K562 (cell line): ENCODE measurements at regions not wholly inside any gene's neighbourhood (a gene's known extent, or its start where the extent isn't known, plus 50 kb on each side); places are given as distances from the start of the nearest gene placed in this dataset.

Experiments used
- ATAC-seq: fragments of 200-7000 bp; cut with Tn5 transposase; 3 replicates; pipeline ENCODE4 v1.9.1; 2020; ENCODE audit warnings: moderate library complexity
- BruUV-seq: library from RNA; stranded (reverse); fragments of 400-500 nt; replicated peaks from 2 replicates; lab custom pipeline; 2021; lab: Mats Ljungman, UMichigan
- CTCF ChIA-PET: fragments of 300-600 bp; formaldehyde crosslinking; extraction: SDS; loops from one replicate; lab custom pipeline; 2021; ENCODE audit warnings: low intra/inter-chr PET ratio; lab: Yijun Ruan, JAX
- POLR2A ChIA-PET: fragments of 300-600, 350-650 bp; sonication (Branson Sonifier 250); formaldehyde crosslinking; extraction: SDS; loops from one replicate; lab custom pipeline; 2021; ENCODE audit warnings: antibody characterized with exemption, inconsistent platforms; lab: Yijun Ruan, JAX
- DNase-seq, 4 experiments: peaks; one replicate each; pipeline versions ENCODE4 v3.0.0 to v3.0.0-alpha.2; 2011 to 2018; ENCODE audit warnings: low spot score in 3 of 4, mixed read lengths in 3 of 4; ENCODE audit errors: extremely low read depth in 1 of 4
- FAIRE-seq: peaks from 2 replicates; lab custom pipeline; 2011; peaks lifted over from hg19 to GRCh38; lab: Jason Lieb, UNC
- H2AFZ ChIP-seq: 2 replicates; pipeline ENCODE4 v1.6.0; 2011; ENCODE audit warnings: low read depth, low read length, control low read depth, inconsistent platforms
- H3K27ac ChIP-seq: fragments of 200-600 bp; 3 replicates; pipeline ENCODE4 v1.8.0; 2011; ENCODE audit warnings: low read depth, mild to moderate bottlenecking, control low read depth, inconsistent platforms, low read length, moderate library complexity, mixed read lengths; ENCODE audit errors: extremely low read depth
- H3K27me3 ChIP-seq, 2 experiments: fragments of 300-600 bp in 1 of 2; 2 replicates in 1 of 2; 3 replicates in 1 of 2; pipeline versions ENCODE4 v1.6.0 to v1.8.0; 2011; ENCODE audit warnings: inconsistent platforms in 2 of 2, low read length in 2 of 2, mild to moderate bottlenecking in 1 of 2, mixed read lengths in 1 of 2, moderate library complexity in 1 of 2; ENCODE audit not compliant: control insufficient read depth in 2 of 2, insufficient read depth in 2 of 2
- H3K36me3 ChIP-seq: fragments of 300-600 bp; 3 replicates; pipeline ENCODE4 v1.8.0; 2011; ENCODE audit warnings: mild to moderate bottlenecking, low read length, inconsistent platforms; ENCODE audit not compliant: control insufficient read depth, insufficient read depth
- H3K4me1 ChIP-seq, 2 experiments: fragments of 200-600 bp in 1 of 2; replicated peaks in 1 of 2; 2 replicates in 1 of 2; 3 replicates in 1 of 2; pipeline versions ENCODE4 v1.5.1 to v1.8.0; 2011; ENCODE audit warnings: inconsistent platforms in 2 of 2, low read length in 2 of 2, mild to moderate bottlenecking in 1 of 2, mixed read lengths in 1 of 2, moderate library complexity in 1 of 2; ENCODE audit not compliant: control insufficient read depth in 2 of 2, insufficient read depth in 2 of 2
- H3K4me2 ChIP-seq: 2 replicates; pipeline ENCODE4 v1.6.1; 2011; ENCODE audit warnings: low read length, control low read depth, inconsistent platforms, mixed read lengths; ENCODE audit not compliant: insufficient read depth
- H3K4me3 ChIP-seq: fragments of 200-600 bp; sonication (generic), shearing (Covaris generic); 2 replicates; pipeline ENCODE4 v1.5.1; 2016; ENCODE audit warnings: control low read depth, inconsistent platforms
- H3K79me2 ChIP-seq: fragments of 200-600 bp; 3 replicates; pipeline ENCODE4 v1.8.0; 2011; ENCODE audit warnings: low read length, inconsistent platforms; ENCODE audit not compliant: control insufficient read depth, insufficient read depth
- H3K9ac ChIP-seq, 2 experiments: 2 replicates each; pipeline versions ENCODE4 v1.6.0 to v1.6.1; 2011; ENCODE audit warnings: low read depth in 2 of 2, low read length in 2 of 2, control low read depth in 1 of 2, inconsistent platforms in 1 of 2, mild to moderate bottlenecking in 1 of 2, mixed read lengths in 1 of 2; ENCODE audit not compliant: insufficient read depth in 1 of 2
- H3K9me1 ChIP-seq: one replicate; pipeline ENCODE4 v1.6.0; 2011; ENCODE audit warnings: inconsistent platforms, mild to moderate bottlenecking, low read length, moderate library complexity; ENCODE audit not compliant: control insufficient read depth, insufficient read depth
- H3K9me3 ChIP-seq: replicated peaks from 2 replicates; pipeline ENCODE4 v1.5.1; 2011; ENCODE audit warnings: low read depth, low read length, inconsistent platforms; ENCODE audit not compliant: control insufficient read depth, insufficient read depth
- H4K20me1 ChIP-seq: replicated peaks from 2 replicates; pipeline ENCODE4 v1.6.1; 2011; ENCODE audit warnings: low read length, inconsistent platforms, mixed read lengths; ENCODE audit not compliant: control insufficient read depth, insufficient read depth
- ARID2 ChIP-seq: fragments of 450-650 bp; IDR thresholded peaks from 2 replicates; pipeline ENCODE4 v1.6.1; 2017; ENCODE audit warnings: antibody characterized with exemption, mild to moderate bottlenecking
- BRD4 ChIP-seq: fragments of 200-600 bp; sonication (generic); IDR thresholded peaks from 2 replicates; pipeline ENCODE4 v1.6.1; 2017; ENCODE audit warnings: inconsistent platforms
- CREBBP ChIP-seq: IDR thresholded peaks from one replicate; pipeline ENCODE4 v1.6.1; 2012; ENCODE audit warnings: low read depth, mild to moderate bottlenecking, control low read depth, inconsistent platforms, low read length
- GTF2A2 ChIP-seq: IDR thresholded peaks from 2 replicates; pipeline ENCODE4 v1.6.1; 2016; ENCODE audit warnings: mild to moderate bottlenecking, missing genetic modification characterization, missing compliant biosample characterization
- HMBOX1 ChIP-seq: sonication (generic); IDR thresholded peaks from 2 replicates; pipeline ENCODE4 v1.6.1; 2016
- HMGN3 ChIP-seq: IDR thresholded peaks from 2 replicates; pipeline ENCODE4 v1.6.1; 2011; ENCODE audit warnings: borderline replicate concordance, low read depth, mild to moderate bottlenecking, mixed read lengths, low read length; ENCODE audit not compliant: insufficient read length; ENCODE audit errors: extremely low read depth
- MXI1 ChIP-seq: IDR thresholded peaks from 2 replicates; pipeline ENCODE4 v1.6.1; 2011; ENCODE audit warnings: low read depth, mild to moderate bottlenecking, improper control_type of control experiment, low read length
- PCBP2 ChIP-seq: fragments of 200-400 bp; formaldehyde crosslinking; IDR thresholded peaks from 2 replicates; pipeline ENCODE4 v1.6.1; 2018; ENCODE audit warnings: low read length, low read depth, mild to moderate bottlenecking, moderate library complexity; ENCODE audit not compliant: poor library complexity, severe bottlenecking
- RFX1 ChIP-seq: fragments of 450-650 bp; IDR thresholded peaks from 2 replicates; pipeline ENCODE4 v1.6.1; 2016; ENCODE audit warnings: mild to moderate bottlenecking, moderate library complexity
- SMARCB1 ChIP-seq: IDR thresholded peaks from 2 replicates; pipeline ENCODE4 v1.6.1; 2011; ENCODE audit warnings: improper control_type of control experiment, low read depth; ENCODE audit not compliant: insufficient read length
- WGBS: fragments of 100-300 bp; shearing (Covaris generic); methylation state at CpG from one replicate; pipeline ENCODE4 v1.1.6; 2016; ENCODE audit warnings: low coverage, mixed read lengths; ENCODE audit not compliant: insufficient coverage; ENCODE audit errors: missing lambda C conversion rate; 5-methylcytosine and 5-hydroxymethylcytosine counted together
- in situ Hi-C: fragments of 300-500 bp; cut with MboI; formaldehyde crosslinking; loops from 4 replicates; pipeline ENCODE4 v1.15.0; 2018; ENCODE audit warnings: inconsistent platforms, mixed read lengths
- intact Hi-C: fragments of 100-400 bp; cut with micrococcal nuclease; formaldehyde crosslinking; loops from 2 replicates; pipeline ENCODE4 v1.14.2; 2022
- TF ChIP-seq, protein P1 (sequence below): fragments of 250-450 bp; sonication (Bioruptor Pico); IDR thresholded peaks from 2 replicates; pipeline ENCODE4 v1.4.0; 2020

DNA sequence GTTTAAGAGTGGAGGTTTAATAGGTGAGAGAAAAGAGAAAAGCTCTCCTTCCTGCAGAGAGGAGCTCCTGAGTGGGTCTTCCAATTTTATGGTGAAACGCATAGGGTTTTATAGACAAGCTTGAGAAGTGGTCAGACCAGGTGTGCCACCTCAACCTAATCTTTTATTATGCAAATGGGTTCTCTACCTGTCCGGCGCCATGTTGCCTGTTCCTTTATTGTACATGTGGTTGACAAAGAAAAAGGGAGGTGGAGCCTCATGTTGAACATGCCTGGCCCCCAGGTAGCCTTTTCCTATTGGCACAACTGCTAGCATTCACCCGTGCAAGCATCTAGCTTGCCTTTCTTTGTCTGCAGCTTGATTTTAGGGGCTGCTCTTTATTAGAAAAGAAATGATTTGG lies 115.9 kb upstream of the F13A1 start:
- 0 out of 5 replicates have a peak, but pooled peaks cover 0 to 4% of the 10 kb centered on the region in 2 experiments for H3K27me3 ChIP-seq
- TF ChIP-seq RFX1 (no peak), PCBP2 (no peak), HMBOX1 (no peak), BRD4 (no peak), MXI1 (no peak), SMARCB1 (no peak), ARID2 (no peak), HMGN3 (no peak), CREBBP (no peak), GTF2A2 (tag) (no peak)
- TF ChIP-seq, protein P1, sequence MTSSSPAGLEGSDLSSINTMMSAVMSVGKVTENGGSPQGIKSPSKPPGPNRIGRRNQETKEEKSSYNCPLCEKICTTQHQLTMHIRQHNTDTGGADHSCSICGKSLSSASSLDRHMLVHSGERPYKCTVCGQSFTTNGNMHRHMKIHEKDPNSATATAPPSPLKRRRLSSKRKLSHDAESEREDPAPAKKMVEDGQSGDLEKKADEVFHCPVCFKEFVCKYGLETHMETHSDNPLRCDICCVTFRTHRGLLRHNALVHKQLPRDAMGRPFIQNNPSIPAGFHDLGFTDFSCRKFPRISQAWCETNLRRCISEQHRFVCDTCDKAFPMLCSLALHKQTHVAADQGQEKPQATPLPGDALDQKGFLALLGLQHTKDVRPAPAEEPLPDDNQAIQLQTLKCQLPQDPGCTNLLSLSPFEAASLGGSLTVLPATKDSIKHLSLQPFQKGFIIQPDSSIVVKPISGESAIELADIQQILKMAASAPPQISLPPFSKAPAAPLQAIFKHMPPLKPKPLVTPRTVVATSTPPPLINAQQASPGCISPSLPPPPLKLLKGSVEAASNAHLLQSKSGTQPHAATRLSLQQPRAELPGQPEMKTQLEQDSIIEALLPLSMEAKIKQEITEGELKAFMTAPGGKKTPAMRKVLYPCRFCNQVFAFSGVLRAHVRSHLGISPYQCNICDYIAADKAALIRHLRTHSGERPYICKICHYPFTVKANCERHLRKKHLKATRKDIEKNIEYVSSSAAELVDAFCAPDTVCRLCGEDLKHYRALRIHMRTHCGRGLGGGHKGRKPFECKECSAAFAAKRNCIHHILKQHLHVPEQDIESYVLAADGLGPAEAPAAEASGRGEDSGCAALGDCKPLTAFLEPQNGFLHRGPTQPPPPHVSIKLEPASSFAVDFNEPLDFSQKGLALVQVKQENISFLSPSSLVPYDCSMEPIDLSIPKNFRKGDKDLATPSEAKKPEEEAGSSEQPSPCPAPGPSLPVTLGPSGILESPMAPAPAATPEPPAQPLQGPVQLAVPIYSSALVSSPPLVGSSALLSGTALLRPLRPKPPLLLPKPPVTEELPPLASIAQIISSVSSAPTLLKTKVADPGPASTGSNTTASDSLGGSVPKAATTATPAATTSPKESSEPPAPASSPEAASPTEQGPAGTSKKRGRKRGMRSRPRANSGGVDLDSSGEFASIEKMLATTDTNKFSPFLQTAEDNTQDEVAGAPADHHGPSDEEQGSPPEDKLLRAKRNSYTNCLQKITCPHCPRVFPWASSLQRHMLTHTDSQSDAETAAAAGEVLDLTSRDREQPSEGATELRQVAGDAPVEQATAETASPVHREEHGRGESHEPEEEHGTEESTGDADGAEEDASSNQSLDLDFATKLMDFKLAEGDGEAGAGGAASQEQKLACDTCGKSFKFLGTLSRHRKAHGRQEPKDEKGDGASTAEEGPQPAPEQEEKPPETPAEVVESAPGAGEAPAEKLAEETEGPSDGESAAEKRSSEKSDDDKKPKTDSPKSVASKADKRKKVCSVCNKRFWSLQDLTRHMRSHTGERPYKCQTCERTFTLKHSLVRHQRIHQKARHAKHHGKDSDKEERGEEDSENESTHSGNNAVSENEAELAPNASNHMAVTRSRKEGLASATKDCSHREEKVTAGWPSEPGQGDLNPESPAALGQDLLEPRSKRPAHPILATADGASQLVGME, result no peak
- 0% methylated on average over 4 of the region's 4 CpGs for WGBS
- no peaks in the 10 kb centered on the region for H3K9me3 ChIP-seq
- no peaks in the 10 kb centered on the region for H3K4me1 ChIP-seq
- H3K27ac ChIP-seq, result no peak overlapping the region
- H3K36me3 ChIP-seq, result no peaks in the 10 kb centered on the region
- intact Hi-C loops, result no loop called here
- BruUV-seq, result no TSS peak
- no peak overlapping the region for H3K4me3 ChIP-seq
- FAIRE-seq (no peak), ATAC-seq (no peak), DNase-seq (no peak)
- no peak overlapping the region for H3K9ac ChIP-seq
- H3K4me2 ChIP-seq, result no peak overlapping the region
- no peaks in the 10 kb centered on the region for H4K20me1 ChIP-seq
- in situ Hi-C loops, result no loop called here
- H2AFZ ChIP-seq, result no peak overlapping the region
- ChIA-PET CTCF (no interaction called here), POLR2A (no interaction called here)
- H3K9me1 ChIP-seq, result no peaks in the 10 kb centered on the region
- H3K79me2 ChIP-seq, result no peaks in the 10 kb centered on the region
